GM23338 (cell line): ENCODE measurements at regions not wholly inside any gene's neighbourhood (a gene's known extent, or its start where the extent isn't known, plus 50 kb on each side); places are given as distances from the start of the nearest gene placed in this dataset.

Source experiments
- ATAC-seq: fragments of 200-7000 bp; cut with Tn5 transposase; 3 replicates; pipeline ENCODE4 v1.9.1; 2020
- DNase-seq: peaks from one replicate; pipeline ENCODE4 v3.0.0-alpha.2; 2015; ENCODE audit warnings: low spot score
- H2AFZ ChIP-seq: fragments of 200-600 bp; sonication (generic); 2 replicates; pipeline ENCODE4 v1.8.0; 2016; ENCODE audit warnings: antibody characterized with exemption, mild to moderate bottlenecking, moderate library complexity
- H3F3A ChIP-seq: fragments of 200-600 bp; sonication (generic); replicated peaks from 2 replicates; pipeline ENCODE4 v1.8.0; 2017; ENCODE audit warnings: antibody characterized with exemption, mixed run types, low read depth
- H3K27ac ChIP-seq: fragments of 200-600 bp; sonication (generic); 2 replicates; pipeline ENCODE4 v1.6.1; 2016; ENCODE audit warnings: low read depth
- H3K27me3 ChIP-seq: fragments of 200-600 bp; sonication (generic); 2 replicates; pipeline ENCODE4 v1.8.0; 2016; ENCODE audit warnings: mild to moderate bottlenecking, mixed run types, moderate library complexity; ENCODE audit not compliant: insufficient read depth
- H3K36me3 ChIP-seq: fragments of 200-600 bp; sonication (generic); 2 replicates; pipeline ENCODE4 v1.8.0; 2016; ENCODE audit warnings: mild to moderate bottlenecking; ENCODE audit not compliant: insufficient read depth
- H3K4me1 ChIP-seq: fragments of 200-600 bp; sonication (generic); 2 replicates; pipeline ENCODE4 v1.8.0; 2016; ENCODE audit warnings: mild to moderate bottlenecking, moderate library complexity; ENCODE audit not compliant: insufficient read depth
- H3K4me2 ChIP-seq: fragments of 200-600 bp; sonication (generic); 2 replicates; pipeline ENCODE4 v1.7.1; 2017; ENCODE audit warnings: mixed run types
- H3K4me3 ChIP-seq: fragments of 200-600 bp; sonication (generic); 2 replicates; pipeline ENCODE4 v1.6.1; 2016; ENCODE audit warnings: mixed run types
- H3K79me2 ChIP-seq: fragments of 200-600 bp; sonication (generic); replicated peaks from 2 replicates; pipeline ENCODE4 v1.8.0; 2017; ENCODE audit warnings: mild to moderate bottlenecking; ENCODE audit not compliant: insufficient read depth
- H3K9me2 ChIP-seq: fragments of 200-600 bp; sonication (generic); 2 replicates; pipeline ENCODE4 v1.8.0; 2017; ENCODE audit not compliant: insufficient read depth
- H4K20me1 ChIP-seq: fragments of 200-600 bp; sonication (generic); replicated peaks from 2 replicates; pipeline ENCODE4 v1.8.0; 2017; ENCODE audit warnings: mild to moderate bottlenecking; ENCODE audit not compliant: insufficient read depth
- H3K27ac Mint-ChIP-seq: 2 replicates; pipeline ENCODE4 v1.8.0; 2020; ENCODE audit warnings: inconsistent platforms, mild to moderate bottlenecking, moderate library complexity, mixed read lengths
- H3K27me3 Mint-ChIP-seq: 3 replicates; pipeline ENCODE4 v1.8.0; 2022; ENCODE audit warnings: low read depth, mild to moderate bottlenecking, moderate library complexity, mixed read lengths, inconsistent platforms; ENCODE audit not compliant: insufficient read depth, poor library complexity
- H3K36me3 Mint-ChIP-seq: 3 replicates; pipeline ENCODE4 v1.8.0; 2021; ENCODE audit warnings: low read depth, mild to moderate bottlenecking, inconsistent platforms, moderate library complexity, mixed read lengths
- H3K4me1 Mint-ChIP-seq: 3 replicates; pipeline ENCODE4 v1.8.0; 2020; ENCODE audit warnings: mild to moderate bottlenecking, inconsistent platforms, mixed read lengths
- H3K4me3 Mint-ChIP-seq: 3 replicates; pipeline ENCODE4 v1.8.0; 2021; ENCODE audit warnings: moderate library complexity, mild to moderate bottlenecking, inconsistent platforms, mixed read lengths
- H3K9me3 Mint-ChIP-seq: 3 replicates; pipeline ENCODE4 v1.8.0; 2020; ENCODE audit warnings: moderate library complexity, mild to moderate bottlenecking, inconsistent platforms, mixed read lengths
- CREB1 ChIP-seq: fragments of 250-450 bp; sonication (Bioruptor Pico); IDR thresholded peaks from 2 replicates; pipeline ENCODE4 v1.5.0; 2020; ENCODE audit warnings: low read depth, mild to moderate bottlenecking, moderate library complexity
- CTCF ChIP-seq, 2 experiments: fragments of 200-600 bp in 1 of 2; sonication (generic) in 1 of 2; conservative IDR thresholded peaks; 2 replicates each; pipeline versions ENCODE4 v1.5.1 to v1.6.1; 2016 to 2017; ENCODE audit warnings: antibody characterized with exemption in 2 of 2, low read depth in 2 of 2, mild to moderate bottlenecking in 2 of 2, moderate library complexity in 1 of 2
- EZH2 ChIP-seq: fragments of 200-600 bp; sonication (generic); IDR thresholded peaks from one replicate; pipeline ENCODE4 v1.8.0; 2017; ENCODE audit warnings: antibody characterized with exemption, mild to moderate bottlenecking, low read depth; ENCODE audit not compliant: unreplicated experiment
- JUNB ChIP-seq: IDR thresholded peaks from one replicate; pipeline ENCODE4 v1.6.1; 2016; ENCODE audit warnings: antibody characterized with exemption; ENCODE audit not compliant: unreplicated experiment
- POLR2AphosphoS5 ChIP-seq: IDR thresholded peaks from 2 replicates; pipeline ENCODE4 v1.6.1; 2016; ENCODE audit warnings: antibody characterized with exemption, low read depth
- REST ChIP-seq: IDR thresholded peaks from one replicate; pipeline ENCODE4 v1.6.1; 2018; ENCODE audit warnings: antibody characterized with exemption; ENCODE audit not compliant: unreplicated experiment
- STAT1 ChIP-seq: IDR thresholded peaks from one replicate; pipeline ENCODE4 v1.6.1; 2016; ENCODE audit warnings: antibody characterized with exemption; ENCODE audit not compliant: unreplicated experiment
- ZNF331 ChIP-seq: fragments of 250-450 bp; sonication (Bioruptor Pico); IDR thresholded peaks from 2 replicates; pipeline ENCODE4 v1.5.0; 2020; ENCODE audit warnings: low read depth, mild to moderate bottlenecking, moderate library complexity

- no peaks in the 10 kb centered on the region for H3K27me3 ChIP-seq
- no peak for ATAC-seq
Measured at GRCh38 chr2:240362216-240362755, 73.2 kb upstream of the GPC1 start.

More at GRCh38 chr2:240362216-240362755, 73.2 kb upstream of the GPC1 start:
- Histone ChIP-seq H3K4me2 (no peak overlapping the region), H3K9me2 (no peaks in the 10 kb centered on the region), H3K4me1 (no peaks in the 10 kb centered on the region), H3F3A (no peaks in the 10 kb centered on the region), H2AFZ (no peak overlapping the region), H3K27ac (no peak overlapping the region), H4K20me1 (no peaks in the 10 kb centered on the region), H3K79me2 (no peaks in the 10 kb centered on the region), H3K36me3 (no peaks in the 10 kb centered on the region), H3K4me3 (no peak overlapping the region)
- peaks cover 15% of the 10 kb centered on the region for H3K27me3 Mint-ChIP-seq
- TF ChIP-seq ZNF331 (CRISPR knock-in tag) (no peak), EZH2 (no peak), CREB1 (CRISPR knock-in tag) (no peak), STAT1 (no peak), CTCF (conservative IDR thresholded peaks at IDR 0.05; ENCODE audit: low read depth in 2 of 2) (no peak), POLR2AphosphoS5 (no peak), JUNB (no peak), REST (no peak)
- H3K4me3 Mint-ChIP-seq = no peak overlapping the region
- peaks cover 21% of the 10 kb centered on the region for H3K9me3 Mint-ChIP-seq
- peaks cover 6% of the 10 kb centered on the region; the same call in 2 of the 3 replicates for H3K4me1 Mint-ChIP-seq
- H3K36me3 Mint-ChIP-seq = peaks cover 8% of the 10 kb centered on the region; the same call in 2 of the 3 replicates
- DNase-seq = no peak
- no peak overlapping the region for H3K27ac Mint-ChIP-seq
